Endothelial cell of umbilical vein (primary cell): ENCODE measurements at regions not wholly inside any gene's neighbourhood (a gene's known extent, or its start where the extent isn't known, plus 50 kb on each side); places are given as distances from the start of the nearest gene placed in this dataset.

Source experiments
- CTCF ChIP-seq, 2 donors: IDR thresholded peaks; 1 replicate in 1 of 2; 2 replicates in 1 of 2; pipeline ENCODE4 v1.5.1; 2011; ENCODE audit warnings: low read length in 2 of 2, mild to moderate bottlenecking in 2 of 2, moderate library complexity in 2 of 2, control low read depth in 1 of 2, inconsistent platforms in 1 of 2, low read depth in 1 of 2; ENCODE audit not compliant: insufficient read depth in 1 of 2; ENCODE audit errors: extremely low read depth in 1 of 2
- POLR2A ChIP-seq: IDR thresholded peaks from 2 replicates; pipeline ENCODE4 v1.6.1; 2012; ENCODE audit warnings: low read depth, mild to moderate bottlenecking, control low read depth, low read length
- POLR2AphosphoS5 ChIP-seq: IDR thresholded peaks from 2 replicates; pipeline ENCODE4 v1.6.1; 2012; ENCODE audit warnings: low read depth, mild to moderate bottlenecking, control low read depth, low read length, moderate library complexity; ENCODE audit not compliant: insufficient read depth

GRCh38 chr6:11436508-11437096 lies 100.9 kb upstream of the TMEM170B start:
- TF ChIP-seq CTCF (IDR thresholded peaks at IDR 0.05; ENCODE audit: extremely low read depth in 1 of 2, insufficient read depth in 1 of 2, low read depth in 1 of 2, low read length in 2 of 2) (no peak), POLR2A (no peak), POLR2AphosphoS5 (no peak)
